ENCODE measurements at regions not wholly inside any gene's neighbourhood (a gene's known extent, or its start where the extent isn't known, plus 50 kb on each side); places are given as distances from the start of the nearest gene placed in this dataset.

GRCh38 chr20:48076247-48076646, 291.0 kb upstream of the SULF2 start:
- TF ChIP-seq MAX (IDR thresholded peaks at IDR 0.05; ENCODE audit: low read depth, low read length) = no peak
- TF ChIP-seq, protein P1, sequence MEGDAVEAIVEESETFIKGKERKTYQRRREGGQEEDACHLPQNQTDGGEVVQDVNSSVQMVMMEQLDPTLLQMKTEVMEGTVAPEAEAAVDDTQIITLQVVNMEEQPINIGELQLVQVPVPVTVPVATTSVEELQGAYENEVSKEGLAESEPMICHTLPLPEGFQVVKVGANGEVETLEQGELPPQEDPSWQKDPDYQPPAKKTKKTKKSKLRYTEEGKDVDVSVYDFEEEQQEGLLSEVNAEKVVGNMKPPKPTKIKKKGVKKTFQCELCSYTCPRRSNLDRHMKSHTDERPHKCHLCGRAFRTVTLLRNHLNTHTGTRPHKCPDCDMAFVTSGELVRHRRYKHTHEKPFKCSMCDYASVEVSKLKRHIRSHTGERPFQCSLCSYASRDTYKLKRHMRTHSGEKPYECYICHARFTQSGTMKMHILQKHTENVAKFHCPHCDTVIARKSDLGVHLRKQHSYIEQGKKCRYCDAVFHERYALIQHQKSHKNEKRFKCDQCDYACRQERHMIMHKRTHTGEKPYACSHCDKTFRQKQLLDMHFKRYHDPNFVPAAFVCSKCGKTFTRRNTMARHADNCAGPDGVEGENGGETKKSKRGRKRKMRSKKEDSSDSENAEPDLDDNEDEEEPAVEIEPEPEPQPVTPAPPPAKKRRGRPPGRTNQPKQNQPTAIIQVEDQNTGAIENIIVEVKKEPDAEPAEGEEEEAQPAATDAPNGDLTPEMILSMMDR (IDR thresholded peaks at IDR 0.05; ENCODE audit: low read depth, low read length) = no peak
- no peak for TF ChIP-seq POLR2A (IDR thresholded peaks at IDR 0.05; ENCODE audit: extremely low read depth, insufficient read length)
